GM13977 (cell line): ENCODE measurements at regions not wholly inside any gene's neighbourhood (a gene's known extent, or its start where the extent isn't known, plus 50 kb on each side); places are given as distances from the start of the nearest gene placed in this dataset.

Source experiments
- DNase-seq: peaks from one replicate; pipeline ENCODE4 v3.0.0; 2012; ENCODE audit warnings: low spot score
- CTCF ChIP-seq: IDR thresholded peaks from 2 replicates; pipeline ENCODE4 v1.5.1; 2012; ENCODE audit warnings: mild to moderate bottlenecking, control low read depth; ENCODE audit not compliant: insufficient read depth; ENCODE audit errors: extremely low read depth, missing control alignments
- in situ Hi-C: fragments of 300-500 bp; cut with MboI; formaldehyde crosslinking; loops from one replicate; pipeline ENCODE4 v1.12.0; 2022; ENCODE audit warnings: low sequenced_read_pairs, low pct_unique_long_range_greater_than_20kb, mixed read lengths, inconsistent platforms; ENCODE audit not compliant: unreplicated experiment

- no peak for DNase-seq
- in situ Hi-C loops, result no loop called here
- no peak for TF ChIP-seq CTCF
These were observed 59.2 kb upstream of the ADGRB3 start for GRCh38 chr6:68575765-68576439.

GRCh38 chr6:68572975-68573374 lies 62.1 kb upstream of the ADGRB3 start:
- DNase-seq, result no peak
- in situ Hi-C loops, result no loop called here
- no peak for TF ChIP-seq CTCF

GRCh38 chr6:68572525-68572924 lies 62.6 kb upstream of the ADGRB3 start:
- peak; percentile 41 for DNase-seq
- in situ Hi-C loops, result no loop called here

GRCh38 chr6:68559716-68560115 lies 75.4 kb upstream of the ADGRB3 start:
- no peak for DNase-seq

More at GRCh38 chr6:68572525-68572924, 62.6 kb upstream of the ADGRB3 start:
- TF ChIP-seq CTCF, result peak; percentile 68

GRCh38 chr6:68559070-68559469 lies 76.0 kb upstream of the ADGRB3 start:
- in situ Hi-C loops, result no loop called here
- no peak for DNase-seq
- TF ChIP-seq CTCF, result no peak

More at GRCh38 chr6:68559716-68560115, 75.4 kb upstream of the ADGRB3 start:
- in situ Hi-C loops, result no loop called here
- TF ChIP-seq CTCF, result no peak

- in situ Hi-C loops, result no loop called here
- DNase-seq, result no peak
- TF ChIP-seq CTCF, result no peak
These were observed 88.5 kb upstream of the ADGRB3 start for GRCh38 chr6:68546620-68547019.
